SIG-M5 treated with dmso at 0.1 percent for 504 hours (cell line): ENCODE measurements at regions not wholly inside any gene's neighbourhood (a gene's known extent, or its start where the extent isn't known, plus 50 kb on each side); places are given as distances from the start of the nearest gene placed in this dataset.
"Not testable (repeated sequence)": the region's sequence is repeated elsewhere in the genome, so short reads cannot be mapped to it uniquely, and the experiment has no call there.

Source experiments
- DNase-seq: peaks from one replicate; lab custom pipeline; 2025; ENCODE audit not compliant: unreplicated experiment; lab: John Stamatoyannopoulos, UW

DNA sequence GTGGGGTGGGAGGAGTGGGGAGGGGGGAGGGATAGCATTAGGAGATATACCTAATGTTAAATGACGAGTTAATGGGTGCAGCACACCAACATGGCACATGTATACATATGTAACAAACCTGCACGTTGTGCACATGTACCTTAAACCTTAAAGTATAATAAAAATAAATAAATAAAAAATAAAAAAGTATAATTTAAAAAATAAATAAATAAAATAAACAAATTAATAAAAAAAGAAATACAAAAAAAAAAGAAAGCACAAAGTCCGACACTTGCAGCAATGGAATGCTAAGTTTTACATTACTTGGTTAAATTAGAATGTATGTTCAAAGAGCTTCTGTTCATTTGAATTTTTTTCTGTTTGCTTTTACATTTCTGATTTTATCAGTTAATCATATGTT is 236.5 kb upstream of the POGK start:
- not testable (repeated sequence) for DNase-seq

DNA sequence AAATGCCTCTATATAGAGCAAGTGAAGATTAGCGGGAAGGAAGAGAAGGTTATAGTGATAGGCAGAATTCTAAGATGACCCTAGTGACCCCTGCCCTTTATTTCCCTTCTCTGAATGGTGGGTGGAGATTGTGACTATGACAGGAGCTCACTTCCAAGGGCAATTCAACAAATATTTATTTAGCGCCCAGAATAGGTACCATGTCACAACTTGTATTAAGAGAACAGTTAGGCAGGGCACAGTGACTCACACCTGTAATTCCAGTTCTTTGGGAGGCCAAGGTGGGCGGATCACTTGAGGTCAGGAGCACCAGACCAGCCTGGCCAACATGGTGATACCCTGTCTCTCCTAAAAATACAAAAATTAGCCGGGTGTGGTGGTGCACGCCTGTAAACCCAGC is 236.0 kb upstream of the POGK start:
- peak; percentile 52 for DNase-seq

DNA sequence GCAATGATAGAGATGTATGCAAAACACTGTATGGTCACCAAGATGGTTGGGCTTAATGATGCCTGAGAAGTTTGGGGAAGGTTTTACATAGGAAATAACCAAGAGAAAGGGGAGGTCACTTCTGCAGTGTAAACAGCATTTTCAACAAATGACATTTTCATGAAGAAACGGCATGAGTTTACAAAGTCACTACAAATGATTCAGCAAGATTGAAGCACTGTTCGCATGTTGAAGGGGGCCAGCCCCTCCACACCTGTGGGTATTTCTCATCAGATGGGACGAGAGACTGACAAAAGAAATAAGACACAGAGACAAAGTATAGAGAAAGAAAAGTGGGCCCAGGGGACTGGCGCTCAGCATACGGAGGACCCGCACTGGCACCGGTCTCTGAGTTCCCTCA is 234.1 kb upstream of the POGK start:
- DNase-seq = no peak

DNA sequence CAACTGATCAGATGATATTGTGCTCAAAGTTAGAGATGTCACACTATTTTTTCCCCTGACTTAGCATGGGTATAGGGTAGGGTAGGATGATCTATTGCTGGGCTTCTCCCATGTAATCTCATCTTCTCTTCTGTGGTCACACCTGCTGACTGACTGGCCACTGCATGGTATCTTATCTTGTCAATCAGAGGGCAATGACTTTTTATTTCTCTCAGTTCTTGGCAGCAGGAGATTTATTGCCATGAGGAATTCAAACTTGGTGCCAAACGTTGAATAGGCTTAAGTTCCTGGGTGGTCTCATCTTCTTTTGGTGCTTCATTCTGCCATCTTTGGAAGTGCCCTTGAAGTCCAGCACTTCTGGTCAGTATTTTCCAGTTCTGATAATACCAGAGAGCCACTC is 226.4 kb upstream of the POGK start:
- no peak for DNase-seq

DNA sequence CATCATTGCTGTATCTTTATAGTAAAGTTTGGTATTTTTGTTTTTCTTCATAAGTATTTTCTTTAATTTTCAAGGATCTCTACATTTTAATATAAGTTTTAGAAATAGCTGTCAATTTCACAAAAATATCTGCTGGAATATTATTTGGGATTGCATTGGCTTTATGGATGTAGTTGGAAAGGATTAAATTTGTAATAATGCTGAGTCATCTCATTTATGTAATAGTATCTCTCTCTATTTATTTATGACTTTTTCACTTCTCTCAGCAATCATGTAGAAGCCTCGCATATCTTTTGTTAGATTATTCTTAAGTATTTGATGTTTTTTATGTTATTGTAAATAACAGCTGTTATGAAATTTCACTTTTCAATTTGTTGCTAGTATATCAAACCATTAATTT is 223.1 kb upstream of the POGK start:
- no peak for DNase-seq

DNA sequence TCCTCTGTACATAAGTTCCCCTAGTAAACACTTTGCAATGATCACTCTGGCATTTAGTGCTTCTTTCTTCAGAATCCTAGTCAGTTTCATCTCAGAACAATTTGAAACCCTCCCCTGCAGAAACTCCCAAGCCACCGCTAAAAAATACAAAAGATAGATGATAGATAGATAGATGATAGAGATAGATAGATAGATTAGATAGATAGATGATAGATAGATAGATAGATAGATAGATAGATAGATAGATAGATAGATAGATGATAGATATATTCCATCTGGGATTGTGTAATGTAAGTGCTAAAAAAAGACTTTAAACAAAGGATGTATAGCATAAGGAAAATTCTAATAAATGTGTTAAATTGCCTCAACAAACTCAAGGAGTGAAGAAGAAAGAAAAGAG is 212.6 kb upstream of the POGK start:
- DNase-seq = no peak

DNA sequence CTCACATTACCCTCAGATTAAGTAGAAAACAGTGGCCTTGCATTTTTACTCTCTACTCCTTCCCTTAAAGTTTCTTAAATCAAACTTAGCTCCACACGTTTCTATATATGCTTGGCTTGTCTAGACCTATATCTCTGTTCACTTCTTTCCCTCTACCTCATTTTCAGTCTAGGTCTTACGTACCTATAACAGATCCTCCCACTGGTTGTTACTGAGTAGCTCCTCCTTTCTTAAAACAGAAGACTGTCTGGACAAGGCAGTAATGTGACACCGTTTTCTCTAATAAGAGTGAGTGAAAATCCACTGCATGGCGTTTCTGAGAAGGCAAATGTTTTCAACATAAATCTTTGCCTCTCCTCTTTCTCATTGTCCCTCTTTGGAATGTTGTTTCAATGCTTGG is 211.7 kb upstream of the POGK start:
- no peak for DNase-seq

DNA sequence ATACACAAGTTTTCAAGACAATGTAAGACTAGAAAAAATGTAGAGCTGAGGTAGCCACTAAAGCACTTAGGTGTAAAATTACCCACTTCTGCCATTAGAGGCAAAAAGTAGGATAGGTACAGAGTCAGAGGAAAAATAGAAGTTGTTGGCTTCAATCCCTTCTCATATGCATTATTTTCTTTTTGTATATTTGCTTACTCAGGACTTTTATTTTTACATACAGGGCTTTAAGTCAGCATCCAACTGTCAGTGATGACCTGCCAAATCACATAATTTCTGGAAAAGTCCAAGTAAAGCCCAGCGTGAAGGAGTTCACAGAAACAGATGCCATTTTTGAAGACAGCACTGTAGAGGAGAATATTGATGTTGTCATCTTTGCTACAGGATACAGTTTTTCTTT is 211.0 kb upstream of the POGK start:
- no peak for DNase-seq

DNA sequence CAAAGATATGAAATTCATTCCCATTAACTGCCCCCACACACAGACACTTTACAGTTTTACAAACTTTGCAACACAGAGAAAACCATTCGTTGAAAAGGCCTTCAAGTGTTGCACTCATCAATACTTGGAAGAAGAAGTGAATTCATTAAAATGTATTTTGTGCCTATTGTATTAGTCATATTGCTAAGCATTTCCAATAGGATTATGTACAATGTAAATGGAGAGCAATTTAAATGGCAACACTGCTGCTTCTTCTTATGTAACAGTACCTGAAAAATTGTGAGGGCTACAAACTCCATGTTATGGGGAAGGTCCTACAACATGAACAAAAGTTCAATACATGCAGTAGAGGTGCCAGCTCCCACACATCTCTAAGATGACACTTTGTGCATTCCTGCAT is 209.3 kb upstream of the POGK start:
- DNase-seq = no peak

DNA sequence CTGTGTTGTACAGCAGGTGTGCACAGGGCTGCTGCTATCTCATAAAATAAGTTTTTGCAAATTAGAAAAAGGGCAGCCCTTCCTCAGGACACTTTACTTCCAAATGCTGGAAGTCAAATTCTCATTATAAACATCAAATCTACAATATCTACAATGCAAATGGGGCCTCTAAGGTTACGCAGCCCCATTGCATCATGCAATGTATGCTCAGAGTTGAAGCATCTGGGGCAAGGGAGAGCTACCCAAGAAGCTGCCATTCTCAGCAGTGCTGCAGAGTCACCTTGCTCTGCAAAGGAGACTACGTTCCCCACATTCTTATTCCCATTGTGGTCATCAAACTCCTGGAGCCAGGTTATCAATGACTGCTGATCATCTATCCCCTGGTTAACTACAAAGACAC is 208.9 kb upstream of the POGK start:
- no peak for DNase-seq

DNA sequence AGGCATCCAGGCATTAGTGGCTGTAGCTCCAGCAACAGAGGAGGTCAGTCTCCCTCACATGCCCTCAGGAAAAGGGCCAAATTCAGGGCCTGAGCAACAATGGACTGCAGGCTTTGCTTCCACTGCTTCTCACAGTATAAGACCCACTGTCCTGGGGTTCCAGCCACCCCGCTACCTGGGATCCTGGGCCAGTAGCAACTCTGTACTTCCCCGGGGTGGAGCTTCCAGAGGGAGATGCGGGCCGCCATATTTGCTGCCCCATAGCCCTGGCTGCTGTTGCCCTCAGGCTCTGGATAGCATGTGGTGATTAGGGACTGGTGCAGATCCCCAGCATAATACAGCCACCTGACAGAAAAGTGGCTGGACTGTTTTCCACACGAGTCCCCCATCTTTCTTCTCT is 201.1 kb upstream of the POGK start:
- no peak for DNase-seq

DNA sequence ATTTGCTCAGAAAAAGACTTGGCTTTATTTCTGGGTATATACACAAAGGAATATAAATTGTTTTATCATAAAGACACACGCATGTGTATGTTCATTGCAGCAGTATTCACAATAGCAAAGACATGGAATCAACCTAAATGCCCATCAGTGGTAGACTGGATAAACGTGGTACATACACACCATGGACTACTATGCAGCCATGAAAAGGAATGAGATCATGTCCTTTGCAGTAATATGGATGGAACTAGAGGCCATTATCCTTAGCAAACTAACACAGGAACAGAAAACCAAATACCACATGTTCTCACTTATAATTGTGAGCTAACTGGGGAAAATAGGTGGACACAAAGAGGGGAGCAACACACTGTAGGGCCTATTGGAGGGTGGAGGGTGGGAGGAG is 182.0 kb upstream of the POGK start:
- not testable (repeated sequence) for DNase-seq

DNA sequence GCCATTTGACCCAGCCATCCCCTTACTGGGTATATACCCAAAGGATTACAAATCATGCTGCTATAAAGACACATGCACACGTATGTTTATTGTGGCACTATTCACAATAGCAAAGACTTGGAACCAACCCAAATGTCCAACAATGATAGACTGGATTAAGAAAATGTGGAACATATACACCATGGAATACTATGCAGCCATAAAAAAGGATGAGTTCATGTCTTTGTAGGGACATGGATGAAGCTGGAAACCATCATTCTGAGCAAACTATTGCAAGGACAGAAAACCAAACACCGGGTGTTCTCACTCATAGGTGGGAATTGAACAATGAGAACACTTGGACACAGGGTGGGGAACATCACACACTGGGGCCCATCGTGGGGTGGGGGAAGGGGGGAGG is 172.5 kb upstream of the POGK start:
- DNase-seq = not testable (repeated sequence)

DNA sequence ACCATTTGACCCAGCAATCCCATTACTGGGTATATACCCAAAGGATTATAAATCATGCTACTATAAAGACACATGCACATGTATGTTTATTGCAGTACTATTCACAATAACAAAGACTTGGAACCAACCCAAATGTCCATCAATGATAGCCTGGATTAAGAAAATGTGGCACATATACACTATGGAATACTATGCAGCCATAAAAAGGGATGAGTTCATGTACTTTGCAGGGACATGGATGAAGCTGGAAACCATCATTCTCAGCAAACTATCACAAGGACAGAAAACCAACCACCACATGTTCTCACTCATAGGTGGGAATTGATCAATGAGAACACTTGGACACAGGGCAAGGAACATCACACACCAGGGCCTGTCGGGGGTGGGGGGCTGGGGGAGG is 171.7 kb upstream of the POGK start:
- not testable (repeated sequence) for DNase-seq

DNA sequence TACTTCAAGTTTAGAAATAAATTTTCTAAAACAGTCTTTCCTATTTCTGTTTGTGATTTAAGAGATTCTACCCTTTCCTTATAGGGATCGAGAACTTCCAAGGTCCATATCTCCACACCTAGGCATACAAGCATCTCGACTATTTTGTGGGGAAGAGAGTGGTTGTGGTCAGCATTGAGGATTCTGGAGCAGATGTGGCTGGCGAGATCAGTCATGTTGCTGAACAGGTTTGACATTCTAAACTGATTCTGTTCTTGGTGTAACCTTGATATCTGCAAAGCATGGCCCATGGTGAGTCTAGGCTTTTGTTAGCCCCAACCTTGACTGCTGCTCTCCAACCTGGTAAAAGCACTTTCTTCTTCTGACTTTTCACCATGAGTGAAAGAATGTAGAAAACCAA is 167.6 kb upstream of the POGK start:
- no peak for DNase-seq

DNA sequence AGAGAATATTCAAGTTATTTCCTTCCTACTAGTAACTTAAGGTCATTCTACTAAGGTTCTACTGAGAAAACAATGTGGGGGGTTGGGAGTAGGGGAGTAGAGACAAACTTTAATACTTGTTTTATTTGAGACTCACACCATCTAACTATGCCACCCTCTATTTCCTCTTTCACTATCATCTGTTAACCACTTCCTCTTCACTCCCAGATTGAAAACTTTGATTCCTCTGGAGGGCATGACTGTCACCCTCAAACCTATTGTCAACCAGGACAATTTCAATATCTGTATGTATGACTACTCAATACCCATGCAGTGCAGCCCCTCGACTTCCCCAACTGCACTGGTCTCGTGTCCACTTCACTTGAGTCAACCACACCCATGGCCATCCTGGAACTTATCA is 165.6 kb upstream of the POGK start:
- peak; percentile 37 for DNase-seq

DNA sequence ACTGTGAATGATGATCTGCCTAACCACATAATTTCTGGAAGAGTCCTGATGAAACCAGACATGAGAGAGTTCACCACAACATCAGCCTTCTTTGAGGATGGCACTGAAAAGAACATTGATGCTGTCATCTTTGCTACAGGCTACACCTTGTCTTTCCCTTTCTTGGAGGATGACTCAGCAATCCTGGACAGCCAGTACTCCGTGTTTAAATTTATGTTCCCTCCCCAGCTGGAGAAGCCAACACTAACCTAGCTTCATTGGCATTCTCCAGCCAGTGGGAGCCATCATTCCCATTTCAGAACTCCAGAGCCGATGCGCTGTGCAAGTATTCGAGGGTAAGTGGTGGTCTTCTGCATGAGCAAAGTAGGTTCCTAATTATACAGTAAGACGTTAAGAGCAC is 164.1 kb upstream of the POGK start:
- DNase-seq = no peak

DNA sequence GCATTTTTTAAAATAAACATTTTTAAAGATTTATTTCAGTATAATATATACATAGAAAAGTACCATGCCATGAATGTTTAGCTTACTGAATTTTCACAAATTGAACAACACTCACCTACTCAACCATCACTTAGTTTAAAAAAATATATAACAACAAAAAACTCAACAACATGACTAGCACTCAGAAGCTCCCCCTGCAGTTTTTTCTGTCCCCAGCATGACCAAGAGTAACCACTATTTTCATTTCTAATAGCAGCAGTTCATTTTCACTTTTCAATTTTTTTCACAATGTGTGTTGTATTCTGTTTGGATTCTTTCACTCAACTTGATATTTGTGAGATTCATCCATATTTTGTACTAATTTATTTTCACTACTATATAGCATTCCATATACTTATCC is 162.3 kb upstream of the POGK start:
- no peak for DNase-seq

DNA sequence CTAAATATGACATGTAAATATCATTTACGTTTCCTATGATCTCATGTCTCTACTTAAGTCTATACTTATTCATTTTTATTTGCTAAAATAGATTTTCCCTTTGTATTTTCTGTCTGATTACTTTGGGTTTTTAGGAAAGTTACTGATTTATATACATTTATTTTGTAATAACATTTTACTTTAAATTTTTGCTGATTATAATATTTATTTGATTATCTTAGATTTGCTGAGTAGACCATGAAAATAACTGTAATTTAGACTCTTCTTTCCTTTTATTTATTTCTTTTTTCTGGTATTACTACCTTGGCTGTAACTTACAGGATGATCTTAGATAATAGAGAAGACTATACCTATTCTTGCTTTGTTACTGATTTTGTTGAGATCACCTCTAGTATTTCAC is 159.9 kb upstream of the POGK start:
- no peak for DNase-seq

DNA sequence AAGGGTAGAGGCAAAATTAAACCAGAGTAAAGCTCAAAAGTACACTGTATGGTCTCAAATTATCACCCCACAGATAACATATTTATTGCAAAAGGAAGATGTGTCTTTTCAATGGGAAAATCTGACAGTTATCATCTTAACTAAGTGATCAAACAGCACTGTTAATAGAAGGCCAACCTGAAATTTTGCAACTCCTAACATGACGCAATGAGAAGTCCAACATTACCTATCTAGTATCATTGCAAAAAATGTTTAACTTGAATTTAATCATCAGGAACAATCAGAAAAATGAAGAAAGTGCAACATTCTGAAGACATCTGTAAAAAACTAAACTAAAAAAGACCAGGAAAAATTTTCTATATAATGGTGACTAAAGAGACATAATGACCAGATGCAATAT is 156.7 kb upstream of the POGK start:
- no peak for DNase-seq

DNA sequence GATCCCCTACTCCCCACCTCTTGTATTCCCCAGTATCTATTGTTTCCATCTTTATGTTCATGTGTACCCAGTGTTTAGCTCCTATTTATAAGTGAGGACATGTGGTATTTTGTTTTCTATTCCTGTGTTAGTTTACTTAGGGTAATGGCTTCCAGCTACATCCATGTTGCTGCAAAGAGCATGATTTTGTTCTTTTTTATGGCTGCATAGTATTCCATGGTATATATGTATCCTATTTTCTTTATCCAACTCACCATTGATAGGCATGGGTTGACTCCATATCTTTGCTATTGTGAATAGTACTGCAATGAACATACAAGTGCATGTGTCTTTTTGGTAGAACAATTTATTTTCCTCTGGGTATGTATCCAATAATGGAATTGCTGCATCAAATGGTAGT is 154.6 kb upstream of the POGK start:
- not testable (repeated sequence) for DNase-seq

DNA sequence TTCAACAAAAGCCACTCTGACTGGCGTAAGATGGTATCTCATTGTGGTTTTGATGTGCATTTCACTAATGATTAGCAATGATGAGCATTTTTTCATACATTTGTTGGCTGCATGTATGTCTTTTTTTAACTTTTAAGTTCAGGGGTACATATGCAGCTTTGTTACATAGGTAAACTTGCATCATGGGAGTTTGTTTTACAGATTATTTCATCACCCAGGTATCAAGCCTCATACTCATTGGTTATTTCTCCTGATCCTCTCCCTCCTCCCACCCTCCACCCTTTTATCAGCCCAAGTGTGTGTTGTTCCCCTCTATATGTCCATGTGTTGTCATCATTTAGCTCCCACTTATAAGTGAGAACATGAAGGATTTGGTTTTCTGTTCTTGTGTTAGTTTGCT is 154.1 kb upstream of the POGK start:
- DNase-seq = no peak

DNA sequence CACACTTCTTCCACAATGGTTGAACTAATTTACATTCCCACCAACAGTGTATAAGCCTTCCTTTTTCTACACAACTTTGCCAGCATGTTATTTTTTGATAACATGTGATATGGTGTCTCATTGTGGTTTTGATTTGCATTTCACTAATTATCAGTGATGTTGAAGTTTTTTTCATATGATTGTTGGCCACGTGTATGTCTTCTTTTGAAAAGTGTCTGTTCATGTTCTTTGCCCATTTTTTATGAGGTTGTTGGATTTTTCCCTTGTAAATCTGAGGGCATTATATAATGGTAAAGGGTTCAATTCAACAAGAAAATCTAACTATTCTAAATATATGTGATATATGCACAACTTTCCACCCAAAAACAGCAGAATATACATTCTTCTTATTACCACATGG is 153.4 kb upstream of the POGK start:
- DNase-seq = not testable (repeated sequence)

DNA sequence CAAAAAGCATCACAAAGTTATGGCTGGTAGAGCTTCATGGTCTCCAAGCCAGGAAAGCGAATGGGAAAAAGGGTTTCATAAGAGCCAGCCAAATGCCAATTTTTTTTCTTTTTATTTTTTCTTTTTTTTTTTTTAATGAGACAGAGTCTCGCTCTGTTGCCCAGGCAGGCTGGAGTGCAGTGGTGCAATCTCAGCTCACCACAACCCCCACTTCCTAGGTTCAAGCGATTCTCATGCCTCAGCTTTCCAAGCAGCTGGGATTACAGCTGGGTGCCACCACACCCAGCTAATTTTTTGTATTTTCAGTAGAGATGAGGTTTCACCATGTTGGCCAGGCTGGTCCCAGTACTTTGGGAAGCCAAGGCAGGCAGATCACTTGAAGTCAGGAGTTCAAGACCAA is 148.7 kb upstream of the POGK start:
- not testable (repeated sequence) for DNase-seq
